ENCODE measurements at regions not wholly inside any gene's neighbourhood (a gene's known extent, or its start where the extent isn't known, plus 50 kb on each side); places are given as distances from the start of the nearest gene placed in this dataset.

GRCh38 chr4:180710628-180711337, 1532.4 kb upstream of the TENM3 start:
- DNase-seq, result no peak

- no peak for DNase-seq
These were observed 1525.7 kb upstream of the TENM3 start for GRCh38 chr4:180717451-180718033.

GRCh38 chr4:180721356-180721755, 1521.8 kb upstream of the TENM3 start:
- no peak for DNase-seq

- DNase-seq, result no peak
These were observed 1516.6 kb upstream of the TENM3 start for GRCh38 chr4:180726611-180727010.

GRCh38 chr4:180727478-180727877, 1515.7 kb upstream of the TENM3 start:
- DNase-seq, result no peak

GRCh38 chr4:180734753-180735432, 1508.3 kb upstream of the TENM3 start:
- DNase-seq, result no peak

- DNase-seq, result no peak
These were observed 1501.5 kb upstream of the TENM3 start for GRCh38 chr4:180741703-180742102.

GRCh38 chr4:180745019-180745418, 1498.2 kb upstream of the TENM3 start:
- no peak for DNase-seq

- DNase-seq, result no peak
These were observed 1492.2 kb upstream of the TENM3 start for GRCh38 chr4:180751009-180751408.

- no peak for DNase-seq
These were observed 1485.3 kb upstream of the TENM3 start for GRCh38 chr4:180757927-180758326.

GRCh38 chr4:180766045-180766444, 1477.2 kb upstream of the TENM3 start:
- DNase-seq, result no peak

- DNase-seq, result no peak
These were observed 1476.1 kb upstream of the TENM3 start for GRCh38 chr4:180766944-180767729.

- DNase-seq, result no peak
These were observed 1474.6 kb upstream of the TENM3 start for GRCh38 chr4:180768610-180769009.

GRCh38 chr4:180769791-180770190, 1473.4 kb upstream of the TENM3 start:
- no peak for DNase-seq

- DNase-seq, result no peak
These were observed 1472.9 kb upstream of the TENM3 start for GRCh38 chr4:180770265-180770664.

GRCh38 chr4:180784940-180785339, 1458.3 kb upstream of the TENM3 start:
- DNase-seq, result no peak

- DNase-seq, result no peak
These were observed 1454.5 kb upstream of the TENM3 start for GRCh38 chr4:180788729-180789128.

- DNase-seq, result no peak
These were observed 1453.3 kb upstream of the TENM3 start for GRCh38 chr4:180789929-180790328.

GRCh38 chr4:180790471-180790870, 1452.7 kb upstream of the TENM3 start:
- no peak for DNase-seq

- DNase-seq, result no peak
These were observed 1450.7 kb upstream of the TENM3 start for GRCh38 chr4:180792541-180792940.

GRCh38 chr4:180794333-180794732, 1448.9 kb upstream of the TENM3 start:
- no peak for DNase-seq

GRCh38 chr4:180798036-180798577, 1445.1 kb upstream of the TENM3 start:
- no peak for DNase-seq

- no peak for DNase-seq
These were observed 1443.4 kb upstream of the TENM3 start for GRCh38 chr4:180799798-180800197.

Measured in activated T-cell treated with anti-CD3 and anti-CD28 coated beads for 4 hours (primary cell).